ENCODE measurements at regions not wholly inside any gene's neighbourhood (a gene's known extent, or its start where the extent isn't known, plus 50 kb on each side); places are given as distances from the start of the nearest gene placed in this dataset.
A peak's percentile ranks its signal among the peaks of the same experiment; 100 is the strongest.
"Not testable (repeated sequence)": the region's sequence is repeated elsewhere in the genome, so short reads cannot be mapped to it uniquely, and the experiment has no call there.

DNA sequence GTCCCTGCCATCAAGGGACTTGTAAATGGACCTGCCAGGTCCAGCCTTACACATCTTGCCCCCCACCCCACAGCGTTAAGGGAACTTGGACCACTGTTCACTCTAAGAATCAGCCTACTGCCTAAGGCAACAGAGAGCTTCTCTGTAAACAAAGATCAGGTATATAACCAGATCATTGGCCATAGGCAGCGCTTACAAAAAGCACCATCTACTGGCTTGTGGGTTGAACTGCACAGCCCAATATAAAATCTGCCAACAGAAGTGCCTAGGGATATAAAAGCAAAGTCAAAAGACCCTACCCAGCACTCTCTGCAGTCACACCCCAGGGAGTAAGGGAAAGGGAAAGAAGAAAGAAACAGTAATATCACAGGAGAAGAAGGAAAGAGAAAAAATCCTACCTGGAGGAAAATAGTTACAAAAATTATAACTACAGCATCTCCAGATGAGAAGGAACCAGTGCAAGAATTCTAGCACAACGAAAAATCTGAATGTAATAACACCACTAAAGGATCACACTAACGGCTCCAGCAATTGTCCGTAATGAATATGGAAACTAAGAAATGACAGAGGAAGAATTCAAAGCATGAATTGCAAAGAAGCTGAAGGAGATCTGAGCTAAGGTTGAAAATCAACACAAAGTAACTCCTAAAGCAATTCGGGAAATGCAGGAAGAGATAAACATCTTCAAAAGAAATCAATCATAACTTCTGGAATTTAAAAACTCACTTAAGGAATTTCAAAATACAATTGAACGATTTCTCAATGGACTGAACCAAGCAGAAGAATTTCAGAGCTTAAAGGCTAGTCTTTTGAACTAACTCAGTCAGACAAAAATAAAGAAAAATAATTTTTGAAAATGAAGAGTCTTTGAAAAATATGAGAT lies 95.2 kb upstream of the PCED1B start:
- peak; percentile 28 for DNase-seq (ENCODE audit: low spot score)
- in situ Hi-C loops (cut with MboI; ENCODE audit: low pct_unique_long_range_greater_than_20kb, low sequenced_read_pairs, unreplicated experiment), result no loop called here

GRCh38 chr12:46985816-46986215 lies 93.6 kb upstream of the PCED1B start:
- no peak for TF ChIP-seq CTCF (IDR thresholded peaks at IDR 0.05; ENCODE audit: extremely low read depth, insufficient read depth, missing control alignments)
- DNase-seq (ENCODE audit: low spot score), result no peak
- in situ Hi-C loops (cut with MboI; ENCODE audit: low pct_unique_long_range_greater_than_20kb, low sequenced_read_pairs, unreplicated experiment), result no loop called here

More for the DNA sequence above, 95.2 kb upstream of the PCED1B start:
- TF ChIP-seq CTCF (IDR thresholded peaks at IDR 0.05; ENCODE audit: extremely low read depth, insufficient read depth, missing control alignments), result peak; percentile 73

- DNase-seq (ENCODE audit: low spot score); in situ Hi-C loops (cut with MboI; ENCODE audit: low pct_unique_long_range_greater_than_20kb, low sequenced_read_pairs, unreplicated experiment): not testable (repeated sequence)
Observed at GRCh38 chr12:46988122-46988521, 91.3 kb upstream of the PCED1B start.

GRCh38 chr12:46990211-46990610 lies 89.2 kb upstream of the PCED1B start:
- TF ChIP-seq CTCF (IDR thresholded peaks at IDR 0.05; ENCODE audit: extremely low read depth, insufficient read depth, missing control alignments), result no peak
- in situ Hi-C loops (cut with MboI; ENCODE audit: low pct_unique_long_range_greater_than_20kb, low sequenced_read_pairs, unreplicated experiment), result no loop called here
- no peak for DNase-seq (ENCODE audit: low spot score)

GRCh38 chr12:46992051-46992450 lies 87.4 kb upstream of the PCED1B start:
- DNase-seq (ENCODE audit: low spot score); in situ Hi-C loops (cut with MboI; ENCODE audit: low pct_unique_long_range_greater_than_20kb, low sequenced_read_pairs, unreplicated experiment): not testable (repeated sequence)

GRCh38 chr12:46998811-46999368 lies 80.5 kb upstream of the PCED1B start:
- in situ Hi-C loops (cut with MboI; ENCODE audit: low pct_unique_long_range_greater_than_20kb, low sequenced_read_pairs, unreplicated experiment), result no loop called here
- DNase-seq (ENCODE audit: low spot score), result no peak
- TF ChIP-seq CTCF (IDR thresholded peaks at IDR 0.05; ENCODE audit: extremely low read depth, insufficient read depth, missing control alignments), result no peak

DNA sequence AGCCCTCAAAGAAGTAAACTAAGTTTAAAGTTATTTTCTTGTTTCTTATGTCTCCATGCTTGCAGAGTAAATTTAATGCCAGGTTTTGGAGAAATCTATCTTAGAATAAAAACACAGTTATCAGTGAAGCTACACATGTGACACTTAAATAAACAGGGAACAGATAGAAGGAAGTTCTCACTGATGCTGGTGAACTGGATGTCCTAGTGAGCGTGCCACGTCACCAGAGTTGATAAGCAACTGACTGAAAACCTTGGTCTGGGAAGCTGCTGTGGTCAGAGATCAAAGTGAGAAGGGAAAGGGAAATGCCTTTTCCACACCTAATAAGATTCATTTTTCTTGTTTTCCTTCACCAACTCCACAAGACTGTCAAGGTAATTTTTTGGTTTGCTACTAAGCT lies 74.8 kb upstream of the PCED1B start:
- in situ Hi-C loops (cut with MboI; ENCODE audit: low pct_unique_long_range_greater_than_20kb, low sequenced_read_pairs, unreplicated experiment), result loop anchor here (25.0 kb wide), 1 partner anchor 867 kb away; no protein-coding TSS in a partner anchor
- no peak for TF ChIP-seq CTCF (IDR thresholded peaks at IDR 0.05; ENCODE audit: extremely low read depth, insufficient read depth, missing control alignments)
- DNase-seq (ENCODE audit: low spot score), result no peak
